LNCAP (cell line): ENCODE measurements at regions not wholly inside any gene's neighbourhood (a gene's known extent, or its start where the extent isn't known, plus 50 kb on each side); places are given as distances from the start of the nearest gene placed in this dataset.

Experiments
- CTCF ChIP-seq: fragments of 450-650 bp; IDR thresholded peaks from 2 replicates; pipeline ENCODE4 v1.5.1; 2017; ENCODE audit warnings: mild to moderate bottlenecking

DNA sequence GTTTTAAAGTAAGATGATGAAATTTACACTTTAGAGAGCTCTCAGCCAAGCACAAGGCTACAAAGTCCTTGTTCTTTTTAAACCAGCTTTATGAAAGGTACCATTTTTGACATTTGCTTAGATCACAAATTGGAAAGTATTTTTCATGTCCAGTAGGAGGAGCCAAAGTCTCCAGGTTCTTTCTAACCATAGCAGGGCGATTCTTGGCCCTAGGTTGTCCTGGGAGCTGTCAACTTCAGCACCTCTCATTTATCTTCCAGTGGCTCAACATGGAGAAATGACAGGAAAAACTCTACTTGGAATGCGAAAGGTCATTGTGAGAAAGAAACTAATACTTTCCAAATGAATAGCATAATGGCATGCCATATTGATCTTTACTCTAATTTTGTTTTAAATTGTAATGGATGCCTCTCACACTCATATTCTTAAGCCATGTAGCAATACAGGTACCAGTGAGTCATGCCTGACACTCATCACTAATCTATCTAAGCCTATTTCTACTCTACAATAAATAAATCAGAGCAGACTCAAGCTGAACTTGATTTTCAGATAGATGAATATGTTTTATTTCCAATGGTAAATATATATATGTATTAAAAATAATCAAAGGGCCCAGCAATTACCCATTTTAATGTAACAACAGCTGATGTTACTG, 919.1 kb upstream of the EEF2KMT start:
- peak; percentile 47 for TF ChIP-seq CTCF

GRCh38 chr16:6012716-6013115, 915.1 kb upstream of the EEF2KMT start:
- TF ChIP-seq CTCF, result no peak

DNA sequence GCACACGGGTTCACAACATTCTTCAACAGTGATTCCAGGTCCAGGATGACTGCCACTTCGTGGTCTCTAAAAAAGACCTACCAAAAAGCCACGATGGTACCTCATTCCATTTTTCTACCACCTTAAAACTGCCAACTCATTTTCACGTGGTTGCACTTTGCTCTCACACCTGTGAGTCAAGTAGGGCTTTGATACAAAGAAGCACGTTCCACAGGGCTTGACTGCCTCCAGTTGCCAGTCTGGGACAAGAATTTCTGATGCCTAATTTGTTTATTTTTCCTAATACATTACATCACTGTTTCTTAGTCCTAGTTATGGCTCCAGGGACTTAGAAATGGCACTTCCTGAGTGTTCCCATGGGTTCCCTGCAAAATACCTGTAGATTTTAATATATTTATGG, 911.6 kb upstream of the EEF2KMT start:
- no peak for TF ChIP-seq CTCF

- no peak for TF ChIP-seq CTCF
Observed at GRCh38 chr16:6008670-6009069, 911.1 kb upstream of the EEF2KMT start.

GRCh38 chr16:5993356-5993755, 895.8 kb upstream of the EEF2KMT start:
- TF ChIP-seq CTCF, result no peak

- TF ChIP-seq CTCF, result no peak
Observed at GRCh38 chr16:5982979-5983378, 885.4 kb upstream of the EEF2KMT start.

DNA sequence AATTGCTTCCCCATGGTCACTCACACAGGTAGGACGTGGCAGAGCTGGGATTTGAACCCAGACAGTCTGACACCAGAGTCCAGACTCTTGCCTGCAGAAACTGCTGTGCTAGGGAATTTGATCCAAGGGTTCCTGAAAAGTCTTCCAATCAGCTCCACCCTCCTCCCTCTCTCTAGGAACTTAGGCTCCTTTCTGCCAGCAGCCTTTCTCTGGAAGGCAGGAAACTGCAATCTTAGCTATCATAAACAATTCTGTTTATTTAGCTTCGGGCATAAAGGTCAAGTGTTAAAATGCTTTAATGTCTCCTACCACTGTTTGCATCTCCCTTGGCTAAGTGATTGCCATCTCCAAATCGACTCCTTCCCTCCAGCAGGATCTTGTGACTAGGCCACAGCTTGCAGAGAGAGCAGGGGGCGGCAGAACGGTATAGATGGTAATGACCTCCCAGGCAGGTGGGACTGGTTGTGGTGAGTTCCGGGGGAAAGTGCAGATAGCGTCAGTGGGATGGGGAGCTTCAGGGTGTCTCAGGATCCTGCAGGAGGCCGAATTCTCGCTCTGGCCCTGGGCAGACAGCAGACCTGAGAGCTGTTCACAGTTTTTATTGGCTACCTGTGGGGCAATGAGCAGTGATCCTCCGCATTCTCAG, 882.4 kb upstream of the EEF2KMT start:
- TF ChIP-seq CTCF, result no peak

GRCh38 chr16:5977329-5977728, 879.7 kb upstream of the EEF2KMT start:
- no peak for TF ChIP-seq CTCF
